ENCODE measurements at regions not wholly inside any gene's neighbourhood (a gene's known extent, or its start where the extent isn't known, plus 50 kb on each side); places are given as distances from the start of the nearest gene placed in this dataset.

GRCh38 chr17:15134363-15134762, 130.8 kb downstream of the PMP22 start:
- Histone ChIP-seq H3K9me3 (peaks cover 15% of the 10 kb centered on the region; the same call in 1 of the 2 replicates), H3K27ac (no peak overlapping the region), H3K4me1 (peaks cover 25% of the 10 kb centered on the region), H3K4me3 (no peak overlapping the region), H4K20me1 (no peaks in the 10 kb centered on the region), H3K27me3 (no peaks in the 10 kb centered on the region), H3K9ac (no peak overlapping the region), H3K36me3 (no peaks in the 10 kb centered on the region), H3K4me2 (peak overlapping the region; percentile 44)
- TF ChIP-seq Cebpa-rat (IDR thresholded peaks at IDR 0.05), result no peak

DNA sequence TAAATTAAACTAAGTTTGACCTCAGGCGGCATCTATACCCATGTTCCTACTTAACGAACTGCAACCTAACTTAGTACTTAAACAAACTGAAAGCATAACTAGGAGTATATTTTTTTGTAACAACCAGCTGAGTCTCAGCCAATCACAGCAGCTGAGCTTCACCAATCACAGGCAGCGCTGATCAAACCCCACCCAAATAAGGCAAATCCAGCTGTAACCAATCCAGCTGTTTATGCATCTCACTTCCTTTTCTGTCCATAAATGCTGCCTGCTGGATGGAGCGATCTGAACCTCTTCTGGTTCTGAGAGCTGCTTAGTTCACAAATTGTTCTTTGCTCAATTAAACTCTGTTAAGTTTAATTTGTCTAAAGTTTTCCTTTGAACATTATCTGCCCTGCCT, 131.3 kb downstream of the PMP22 start:
- H4K20me1 ChIP-seq, result no peaks in the 10 kb centered on the region
- H3K4me1 ChIP-seq, result peaks cover 25% of the 10 kb centered on the region
- no peak overlapping the region for H3K4me3 ChIP-seq
- no peaks in the 10 kb centered on the region for H3K36me3 ChIP-seq
- H3K27me3 ChIP-seq, result no peaks in the 10 kb centered on the region
- TF ChIP-seq Cebpa-rat (IDR thresholded peaks at IDR 0.05), result no peak
- no peak overlapping the region for H3K9ac ChIP-seq
- peak overlapping the region; percentile 44; the same call in 1 of the 2 replicates for H3K4me2 ChIP-seq
- H3K27ac ChIP-seq, result no peak overlapping the region
- peaks cover 15% of the 10 kb centered on the region; the same call in 1 of the 2 replicates for H3K9me3 ChIP-seq

GRCh38 chr17:15133143-15133542, 132.0 kb downstream of the PMP22 start:
- Histone ChIP-seq H3K27me3 (no peaks in the 10 kb centered on the region), H3K9ac (no peak overlapping the region), H3K4me1 (peaks cover 25% of the 10 kb centered on the region), H3K36me3 (no peaks in the 10 kb centered on the region), H3K4me2 (no peak overlapping the region), H4K20me1 (no peaks in the 10 kb centered on the region), H3K4me3 (no peak overlapping the region), H3K9me3 (peaks cover 15% of the 10 kb centered on the region; the same call in 1 of the 2 replicates), H3K27ac (no peak overlapping the region)
- TF ChIP-seq Cebpa-rat (IDR thresholded peaks at IDR 0.05), result no peak

DNA sequence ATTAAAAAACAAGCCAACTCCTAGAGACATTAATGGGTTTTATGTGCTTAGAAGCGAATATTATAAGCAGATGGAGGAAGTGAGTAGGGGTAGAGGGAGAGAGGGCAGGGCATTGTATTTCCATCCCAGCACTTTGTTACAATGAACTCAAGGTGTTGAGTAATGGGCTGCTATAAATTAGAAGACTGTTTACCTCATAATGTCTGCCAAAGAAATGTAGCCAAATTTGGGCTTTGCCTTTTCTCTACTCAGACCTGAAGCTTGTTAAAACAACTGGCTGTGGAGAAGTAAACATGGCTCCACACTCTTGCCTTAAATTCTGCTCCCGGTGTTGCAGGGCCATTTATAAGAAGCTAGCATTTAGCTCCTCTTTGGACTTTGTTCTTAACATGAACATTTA, 134.7 kb downstream of the PMP22 start:
- no peak for TF ChIP-seq Cebpa-rat (IDR thresholded peaks at IDR 0.05)
- Histone ChIP-seq H3K4me2 (no peak overlapping the region), H3K27me3 (no peaks in the 10 kb centered on the region), H4K20me1 (no peaks in the 10 kb centered on the region), H3K4me1 (peaks cover 25% of the 10 kb centered on the region), H3K4me3 (no peak overlapping the region), H3K36me3 (no peaks in the 10 kb centered on the region), H3K9me3 (peaks cover 19% of the 10 kb centered on the region), H3K9ac (no peak overlapping the region), H3K27ac (no peak overlapping the region)

DNA sequence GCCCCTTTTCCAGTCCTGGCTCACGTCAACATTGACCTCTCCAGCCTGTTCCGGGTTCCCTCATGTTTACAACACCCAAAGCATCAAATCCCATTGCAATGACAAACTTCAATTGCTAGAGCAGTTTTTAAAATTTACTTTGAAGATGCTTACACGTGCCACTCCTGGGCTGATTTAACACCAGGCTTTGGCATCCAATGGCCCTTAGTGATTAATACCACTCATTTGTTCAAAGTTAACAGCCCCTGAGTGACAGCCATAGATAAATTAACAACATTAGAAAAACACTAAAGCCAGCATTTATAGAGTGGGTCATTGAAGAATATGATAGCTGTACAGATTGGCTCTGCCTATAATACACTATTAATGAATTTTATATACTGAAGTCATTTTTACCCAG, 135.1 kb downstream of the PMP22 start:
- peaks cover 19% of the 10 kb centered on the region for H3K9me3 ChIP-seq
- H3K4me1 ChIP-seq, result peaks cover 23% of the 10 kb centered on the region
- H3K36me3 ChIP-seq, result no peaks in the 10 kb centered on the region
- H4K20me1 ChIP-seq, result no peaks in the 10 kb centered on the region
- H3K27me3 ChIP-seq, result no peaks in the 10 kb centered on the region
- no peak overlapping the region for H3K9ac ChIP-seq
- TF ChIP-seq Cebpa-rat (IDR thresholded peaks at IDR 0.05), result no peak
- no peak overlapping the region for H3K4me3 ChIP-seq
- H3K27ac ChIP-seq, result no peak overlapping the region
- H3K4me2 ChIP-seq, result no peak overlapping the region

- no peaks in the 10 kb centered on the region for H3K36me3 ChIP-seq
- peaks cover 14% of the 10 kb centered on the region for H3K4me1 ChIP-seq
- H3K27me3 ChIP-seq, result no peaks in the 10 kb centered on the region
- H3K27ac ChIP-seq, result no peak overlapping the region
- no peaks in the 10 kb centered on the region for H4K20me1 ChIP-seq
- H3K4me3 ChIP-seq, result no peak overlapping the region
- no peak overlapping the region for H3K9ac ChIP-seq
- peak overlapping the region; percentile 42; the same call in 1 of the 2 replicates for H3K4me2 ChIP-seq
- TF ChIP-seq Cebpa-rat (IDR thresholded peaks at IDR 0.05), result no peak
- peaks cover 7% of the 10 kb centered on the region; the same call in 1 of the 2 replicates for H3K9me3 ChIP-seq
Measured at GRCh38 chr17:15124746-15125145, 140.4 kb downstream of the PMP22 start.

DNA sequence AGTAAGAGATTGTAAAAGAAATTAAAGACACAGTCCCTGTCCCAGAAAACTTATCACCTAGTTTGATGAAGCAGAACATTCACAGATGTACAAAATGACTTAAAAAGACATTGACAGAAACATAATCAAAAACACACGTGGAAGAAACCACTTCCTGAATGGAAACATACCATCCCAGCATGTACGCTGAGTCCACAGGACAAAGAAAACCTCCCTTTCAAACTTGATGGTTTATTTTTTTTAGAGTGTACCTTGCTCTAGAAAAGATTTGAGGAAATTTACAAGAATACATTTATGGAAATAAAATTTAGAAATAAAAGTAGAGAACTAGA, 140.9 kb downstream of the PMP22 start:
- H3K9me3 ChIP-seq, result peaks cover 7% of the 10 kb centered on the region; the same call in 1 of the 2 replicates
- no peaks in the 10 kb centered on the region for H4K20me1 ChIP-seq
- no peaks in the 10 kb centered on the region for H3K27me3 ChIP-seq
- peak overlapping the region; percentile 42 for H3K4me2 ChIP-seq
- no peaks in the 10 kb centered on the region for H3K36me3 ChIP-seq
- H3K4me1 ChIP-seq, result peaks cover 14% of the 10 kb centered on the region
- no peak overlapping the region for H3K4me3 ChIP-seq
- TF ChIP-seq Cebpa-rat (IDR thresholded peaks at IDR 0.05), result no peak
- H3K9ac ChIP-seq, result no peak overlapping the region
- no peak overlapping the region for H3K27ac ChIP-seq

GRCh38 chr17:15123593-15124263, 141.4 kb downstream of the PMP22 start:
- H3K27me3 ChIP-seq, result no peaks in the 10 kb centered on the region
- H3K4me3 ChIP-seq, result no peak overlapping the region
- peaks cover 7% of the 10 kb centered on the region; the same call in 1 of the 2 replicates for H3K9me3 ChIP-seq
- no peak overlapping the region for H3K9ac ChIP-seq
- TF ChIP-seq Cebpa-rat (IDR thresholded peaks at IDR 0.05), result no peak
- H3K4me1 ChIP-seq, result peaks cover 14% of the 10 kb centered on the region
- no peaks in the 10 kb centered on the region for H3K36me3 ChIP-seq
- H3K27ac ChIP-seq, result no peak overlapping the region
- H4K20me1 ChIP-seq, result no peaks in the 10 kb centered on the region
- peak overlapping the region; percentile 42 for H3K4me2 ChIP-seq

DNA sequence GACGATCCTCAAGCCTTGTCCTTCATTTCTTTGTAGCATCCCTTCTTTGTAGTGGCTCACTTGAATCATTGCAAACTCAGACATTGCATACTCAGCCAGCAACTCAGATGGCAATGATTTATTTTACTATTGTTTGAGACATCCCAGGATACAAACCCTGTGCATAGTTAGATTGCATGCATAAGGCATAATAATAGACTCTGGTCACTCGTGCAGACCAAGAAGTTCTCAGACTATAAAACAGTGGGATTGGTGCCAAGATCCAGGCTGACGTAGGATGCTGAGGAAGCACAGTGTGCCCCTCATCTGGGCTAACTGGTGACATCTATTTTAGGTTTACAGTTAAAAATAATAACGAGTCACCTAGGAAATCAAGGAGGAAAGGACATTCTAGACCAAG, 142.3 kb downstream of the PMP22 start:
- no peak overlapping the region for H3K9ac ChIP-seq
- H3K4me2 ChIP-seq, result no peak overlapping the region
- H3K36me3 ChIP-seq, result no peaks in the 10 kb centered on the region
- no peak for TF ChIP-seq Cebpa-rat (IDR thresholded peaks at IDR 0.05)
- no peaks in the 10 kb centered on the region for H3K27me3 ChIP-seq
- H4K20me1 ChIP-seq, result no peaks in the 10 kb centered on the region
- H3K27ac ChIP-seq, result no peak overlapping the region
- peaks cover 14% of the 10 kb centered on the region for H3K4me1 ChIP-seq
- no peak overlapping the region for H3K4me3 ChIP-seq
- H3K9me3 ChIP-seq, result peaks cover 14% of the 10 kb centered on the region; the same call in 1 of the 2 replicates

DNA sequence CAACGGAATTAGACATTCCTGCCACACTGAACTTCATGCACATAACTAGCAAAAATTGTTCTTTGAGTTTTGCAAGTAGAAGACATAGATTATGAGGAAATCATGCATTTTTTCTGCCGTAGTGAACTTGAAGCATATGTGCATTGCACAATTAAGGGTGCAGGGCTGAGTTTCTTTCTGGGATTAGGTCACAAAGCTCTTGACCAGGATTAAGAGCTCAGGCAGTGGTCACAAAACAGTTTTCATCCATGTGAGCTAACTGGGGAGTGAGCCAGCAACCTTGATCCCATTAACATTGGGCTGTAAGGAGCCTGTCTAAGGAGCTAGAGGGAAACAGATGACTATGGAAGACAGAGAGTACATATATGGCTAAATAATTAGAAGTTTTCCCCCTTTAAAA, 143.7 kb downstream of the PMP22 start:
- no peaks in the 10 kb centered on the region for H3K27me3 ChIP-seq
- H3K36me3 ChIP-seq, result no peaks in the 10 kb centered on the region
- H3K4me1 ChIP-seq, result peaks cover 14% of the 10 kb centered on the region
- peaks cover 27% of the 10 kb centered on the region for H3K9me3 ChIP-seq
- H3K4me2 ChIP-seq, result no peak overlapping the region
- TF ChIP-seq Cebpa-rat (IDR thresholded peaks at IDR 0.05), result no peak
- H4K20me1 ChIP-seq, result no peaks in the 10 kb centered on the region
- no peak overlapping the region for H3K27ac ChIP-seq
- H3K9ac ChIP-seq, result no peak overlapping the region
- no peak overlapping the region for H3K4me3 ChIP-seq
